H1 (cell line): ENCODE measurements at regions not wholly inside any gene's neighbourhood (a gene's known extent, or its start where the extent isn't known, plus 50 kb on each side); places are given as distances from the start of the nearest gene placed in this dataset.

Source experiments
- CTCF ChIA-PET: fragments of 300-600 bp; sonication (Branson Sonifier 250); formaldehyde crosslinking; loops from one replicate; lab custom pipeline; 2021; ENCODE audit not compliant: partially characterized antibody; lab: Charles Lee
- POLR2A ChIA-PET: fragments of 300-600 bp; sonication (Branson Sonifier 250); formaldehyde crosslinking; loops from one replicate; lab custom pipeline; 2021; ENCODE audit warnings: inconsistent platforms; ENCODE audit not compliant: partially characterized antibody; lab: Charles Lee
- DNase-seq, 2 experiments: peaks; one replicate each; pipeline versions ENCODE4 v3.0.0 to v3.0.0-alpha.2; 2010 to 2022; ENCODE audit warnings: low spot score in 2 of 2, low read depth in 1 of 2, mixed read lengths in 1 of 2
- FAIRE-seq: peaks from 2 replicates; lab custom pipeline; 2011; peaks lifted over from hg19 to GRCh38; lab: Jason Lieb, UNC
- H2AFZ ChIP-seq: 2 replicates; pipeline ENCODE4 v1.8.1; 2012; ENCODE audit warnings: low read length, inconsistent platforms
- H2AK5ac ChIP-seq: 2 replicates; pipeline ENCODE4 v1.6.1; 2013; ENCODE audit warnings: low read depth, low read length
- H2BK120ac ChIP-seq: replicated peaks from 2 replicates; pipeline ENCODE3; 2013; ENCODE audit warnings: low read depth, low read length, inconsistent platforms
- H2BK12ac ChIP-seq: 2 replicates; pipeline ENCODE4 v1.6.1; 2013; ENCODE audit warnings: low read depth, low read length
- H2BK15ac ChIP-seq: 2 replicates; pipeline ENCODE4 v1.6.1; 2013; ENCODE audit warnings: low read length
- H2BK20ac ChIP-seq: 2 replicates; pipeline ENCODE4 v1.6.1; 2013; ENCODE audit warnings: low read length
- H2BK5ac ChIP-seq: 2 replicates; pipeline ENCODE4 v1.6.1; 2013; ENCODE audit warnings: low read depth, low read length
- H3K14ac ChIP-seq: 2 replicates; pipeline ENCODE4 v1.6.1; 2013; ENCODE audit warnings: inconsistent platforms; ENCODE audit not compliant: insufficient read length
- H3K18ac ChIP-seq: 2 replicates; pipeline ENCODE4 v1.6.1; 2013; ENCODE audit warnings: low read length; ENCODE audit errors: extremely low read depth
- H3K23ac ChIP-seq: 2 replicates; pipeline ENCODE4 v1.6.1; 2013; ENCODE audit warnings: inconsistent platforms; ENCODE audit not compliant: insufficient read length
- H3K23me2 ChIP-seq: 2 replicates; pipeline ENCODE4 v1.6.1; 2013; ENCODE audit warnings: low read depth, low read length
- H3K27ac ChIP-seq: 2 replicates; pipeline ENCODE4 v1.6.1; 2011; ENCODE audit warnings: low read depth, low read length, inconsistent platforms
- H3K27me3 ChIP-seq, 4 experiments: replicated peaks in 1 of 4; 1 replicate in 1 of 4; 2 replicates in 3 of 4; pipeline versions ENCODE4 v1.6.1 to v1.8.1; 2011 to 2013; ENCODE audit warnings: low read length in 3 of 4, mild to moderate bottlenecking in 3 of 4, inconsistent platforms in 2 of 4, mixed read lengths in 2 of 4, moderate library complexity in 1 of 4; ENCODE audit not compliant: control insufficient read depth in 3 of 4, insufficient read depth in 3 of 4; ENCODE audit errors: extremely low read depth in 1 of 4
- H3K36me3 ChIP-seq, 4 experiments: 2 replicates each; pipeline versions ENCODE4 v1.6.1 to v1.8.1; 2011 to 2013; ENCODE audit warnings: mild to moderate bottlenecking in 4 of 4, low read length in 3 of 4, moderate library complexity in 2 of 4, control low read depth in 1 of 4, inconsistent platforms in 1 of 4; ENCODE audit not compliant: insufficient read depth in 4 of 4, control insufficient read depth in 2 of 4
- H3K4ac ChIP-seq: replicated peaks from 2 replicates; pipeline ENCODE3; 2013; ENCODE audit warnings: low read length, low read depth, mixed read lengths, inconsistent platforms; ENCODE audit not compliant: insufficient read length
- H3K4me1 ChIP-seq, 4 experiments: replicated peaks in 1 of 4; 1 replicate in 1 of 4; 2 replicates in 3 of 4; pipeline versions ENCODE4 v1.6.1 to v1.8.1; 2011 to 2013; ENCODE audit warnings: low read length in 3 of 4, inconsistent platforms in 2 of 4, mixed read lengths in 1 of 4; ENCODE audit not compliant: insufficient read depth in 4 of 4, control insufficient read depth in 3 of 4
- H3K4me2 ChIP-seq, 2 experiments: 2 replicates each; pipeline versions ENCODE4 v1.6.1 to v1.8.1; 2011 to 2013; ENCODE audit warnings: low read depth in 2 of 2, low read length in 2 of 2, control low read depth in 1 of 2, inconsistent platforms in 1 of 2, mild to moderate bottlenecking in 1 of 2; ENCODE audit not compliant: insufficient read depth in 1 of 2
- H3K4me3 ChIP-seq, 4 experiments: fragments of 200-600, 300-600 bp in 1 of 4; sonication (generic), shearing (Covaris generic), sonication (Bioruptor Twin) in 1 of 4; 2 replicates each; pipeline versions ENCODE4 v1.5.1 to v1.8.1; 2011 to 2016; ENCODE audit warnings: low read length in 4 of 4, low read depth in 3 of 4, control low read depth in 2 of 4, inconsistent platforms in 2 of 4, mild to moderate bottlenecking in 2 of 4, mixed read lengths in 1 of 4, moderate library complexity in 1 of 4; ENCODE audit not compliant: insufficient read depth in 2 of 4; ENCODE audit errors: extremely low read depth in 1 of 4
- H3K56ac ChIP-seq: replicated peaks from 2 replicates; pipeline ENCODE3; 2013; ENCODE audit warnings: low read depth, mild to moderate bottlenecking, mixed read lengths, low read length, inconsistent platforms; ENCODE audit not compliant: insufficient read length
- H3K79me1 ChIP-seq: 2 replicates; pipeline ENCODE4 v1.6.1; 2013; ENCODE audit warnings: low read depth, low read length, control low read depth
- H3K79me2 ChIP-seq, 2 experiments: 2 replicates each; pipeline versions ENCODE4 v1.6.1 to v1.8.1; 2012 to 2013; ENCODE audit warnings: low read length in 2 of 2, mild to moderate bottlenecking in 2 of 2, inconsistent platforms in 1 of 2; ENCODE audit not compliant: insufficient read depth in 2 of 2, control insufficient read depth in 1 of 2
- H3K9ac ChIP-seq, 4 experiments: replicated peaks in 1 of 4; 1 replicate in 1 of 4; 2 replicates in 3 of 4; pipeline versions ENCODE4 v1.6.1 to v1.8.1; 2011 to 2013; ENCODE audit warnings: low read depth in 3 of 4, low read length in 3 of 4, control low read depth in 2 of 4, mild to moderate bottlenecking in 2 of 4, moderate library complexity in 2 of 4, inconsistent platforms in 1 of 4; ENCODE audit errors: extremely low read depth in 1 of 4
- H3K9me3 ChIP-seq, 2 experiments: 2 replicates each; pipeline versions ENCODE4 v1.6.1 to v1.8.1; 2012 to 2013; ENCODE audit warnings: mild to moderate bottlenecking in 2 of 2, moderate library complexity in 2 of 2, control low read depth in 1 of 2, inconsistent platforms in 1 of 2, low read depth in 1 of 2, low read length in 1 of 2, mixed read lengths in 1 of 2; ENCODE audit not compliant: insufficient read depth in 2 of 2
- H4K20me1 ChIP-seq, 2 experiments: replicated peaks in 1 of 2; 2 replicates each; pipeline versions ENCODE3 to v1.8.1; 2011 to 2013; ENCODE audit warnings: inconsistent platforms in 2 of 2, low read length in 2 of 2, mild to moderate bottlenecking in 1 of 2; ENCODE audit not compliant: insufficient read depth in 2 of 2, control insufficient read depth in 1 of 2
- H4K5ac ChIP-seq: 2 replicates; pipeline ENCODE4 v1.6.1; 2013; ENCODE audit warnings: low read length, low read depth, mixed read lengths, inconsistent platforms; ENCODE audit not compliant: insufficient read length
- H4K8ac ChIP-seq: 2 replicates; pipeline ENCODE4 v1.8.0; 2013; ENCODE audit warnings: mild to moderate bottlenecking, moderate library complexity, low read length, inconsistent platforms; ENCODE audit not compliant: insufficient read depth; ENCODE audit errors: extremely low read depth
- H4K91ac ChIP-seq: replicated peaks from 2 replicates; pipeline ENCODE3; 2013; ENCODE audit warnings: low read length, mixed read lengths, inconsistent platforms; ENCODE audit not compliant: insufficient read length
- ATF2 ChIP-seq: IDR thresholded peaks from 2 replicates; pipeline ENCODE4 v1.6.1; 2012; ENCODE audit warnings: low read length, inconsistent platforms
- RXRA ChIP-seq: IDR thresholded peaks from 2 replicates; pipeline ENCODE4 v1.6.1; 2011; ENCODE audit warnings: low read depth, mild to moderate bottlenecking, low read length, moderate library complexity; ENCODE audit not compliant: insufficient read depth
- WGBS, 2 experiments: shearing (Covaris generic) in 1 of 2; methylation state at CpG; one replicate each; pipeline versions ENCODE4 v1.1.6 to v1.1.7; 2013 to 2015; ENCODE audit warnings: low lambda C conversion rate in 2 of 2, mixed read lengths in 2 of 2, inconsistent platforms in 1 of 2, low coverage in 1 of 2, missing lambda C conversion rate in 1 of 2; ENCODE audit not compliant: insufficient replicate concordance in 2 of 2, insufficient coverage in 1 of 2, insufficient read length in 1 of 2; ENCODE audit errors: extremely low coverage in 1 of 2, missing lambda C conversion rate in 1 of 2; 5-methylcytosine and 5-hydroxymethylcytosine counted together

DNA sequence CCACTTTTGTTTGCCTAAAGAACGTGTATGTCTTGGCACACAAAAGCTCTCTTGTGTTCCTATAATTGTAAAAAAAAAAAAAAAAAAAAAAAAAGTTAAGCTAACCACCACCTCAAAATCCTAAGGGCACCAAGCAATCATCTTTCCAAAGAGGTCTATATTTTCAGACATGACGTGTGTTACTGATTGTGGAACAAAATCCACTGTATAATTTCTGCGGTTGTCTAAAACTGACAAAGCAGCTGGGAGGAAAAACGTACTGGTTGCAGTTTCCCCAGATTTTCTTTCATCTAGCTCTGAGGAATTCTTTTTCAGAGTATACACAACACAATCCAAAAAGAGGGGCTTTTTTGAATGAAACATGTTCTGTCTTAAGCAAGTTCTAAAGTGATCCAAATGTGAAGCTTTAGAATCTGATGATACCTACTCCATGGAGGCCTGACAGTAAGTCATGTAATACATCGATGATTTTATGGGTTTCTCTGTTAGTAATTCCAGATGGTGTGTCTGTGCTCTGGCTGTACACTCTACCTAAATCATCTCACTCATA lies 375.6 kb upstream of the NUDT12 start:
- Histone ChIP-seq H4K20me1 (no peaks in the 10 kb centered on the region), H3K23ac (no peak overlapping the region), H2AK5ac (no peak overlapping the region), H3K36me3 (no peaks in the 10 kb centered on the region), H2AFZ (no peak overlapping the region), H3K27me3 (no peaks in the 10 kb centered on the region), H3K9ac (no peak overlapping the region), H3K79me2 (no peaks in the 10 kb centered on the region), H3K23me2 (no peaks in the 10 kb centered on the region), H2BK120ac (no peak overlapping the region), H4K91ac (no peak overlapping the region), H4K8ac (no peak overlapping the region), H2BK5ac (no peak overlapping the region), H3K79me1 (no peaks in the 10 kb centered on the region), H2BK20ac (no peak overlapping the region), H3K4me1 (no peaks in the 10 kb centered on the region), H3K4me3 (no peak overlapping the region), H3K18ac (no peak overlapping the region), H3K27ac (no peak overlapping the region), H2BK12ac (no peak overlapping the region), H3K9me3 (no peaks in the 10 kb centered on the region), H3K4ac (no peak overlapping the region), H3K14ac (no peak overlapping the region), H2BK15ac (no peak overlapping the region), H3K4me2 (no peak overlapping the region), H4K5ac (no peak overlapping the region), H3K56ac (no peak overlapping the region)
- TF ChIP-seq RXRA (no peak), ATF2 (no peak)
- FAIRE-seq (no peak), DNase-seq (no peak)
- ChIA-PET CTCF (interaction anchor here (0.9 to 2.1 kb wide), 5 partner anchors 14 to 474 kb away, joined by 3 to 4 read pairs (median 3); no protein-coding TSS in a partner anchor), POLR2A (no interaction called here)
- WGBS, 2 experiments: 90% methylated on average over 5 of the region's 5 CpGs; no CpG with 5 or more reads in 1 of the 2 experiments
